ENCODE measurements at regions not wholly inside any gene's neighbourhood (a gene's known extent, or its start where the extent isn't known, plus 50 kb on each side); places are given as distances from the start of the nearest gene placed in this dataset.

DNA sequence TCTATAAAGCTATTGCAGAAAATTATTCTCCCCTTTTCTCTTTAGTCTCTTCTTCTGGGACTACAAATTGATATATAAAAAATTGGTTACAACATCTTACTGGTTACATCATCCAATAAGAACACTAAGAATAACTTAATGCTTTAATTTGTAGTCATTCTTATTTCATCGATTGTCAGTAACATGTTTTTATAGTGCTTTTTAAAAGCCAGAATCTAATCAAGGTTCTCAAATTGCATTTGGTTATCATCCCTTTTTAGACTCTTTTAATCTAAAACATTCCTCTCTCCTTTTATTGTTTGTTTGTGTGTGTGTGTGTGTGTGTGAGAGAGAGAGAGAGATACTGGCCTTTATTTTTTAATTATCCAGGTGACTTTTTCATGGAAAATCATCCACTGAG lies 377.1 kb upstream of the MEIS1 start:
- 0 to 100% (median 83%) methylated on average over 1 of the region's 1 CpG for WGBS, 10 experiments
- in situ Hi-C loops (cut with MboI; ENCODE audit: low pct_unique_long_range_greater_than_20kb in 2 of 9, low sequenced_read_pairs in 9 of 9, unreplicated experiment in 9 of 9) = no loop called here
- Histone ChIP-seq H3K4me3 (no peak overlapping the region), H3K27ac (no peak overlapping the region), H3K4me1 (replicated peaks in 1 of 2) (no peaks in the 10 kb centered on the region)
- ATAC-seq (replicated peaks in 6 of 8) = no peak

DNA sequence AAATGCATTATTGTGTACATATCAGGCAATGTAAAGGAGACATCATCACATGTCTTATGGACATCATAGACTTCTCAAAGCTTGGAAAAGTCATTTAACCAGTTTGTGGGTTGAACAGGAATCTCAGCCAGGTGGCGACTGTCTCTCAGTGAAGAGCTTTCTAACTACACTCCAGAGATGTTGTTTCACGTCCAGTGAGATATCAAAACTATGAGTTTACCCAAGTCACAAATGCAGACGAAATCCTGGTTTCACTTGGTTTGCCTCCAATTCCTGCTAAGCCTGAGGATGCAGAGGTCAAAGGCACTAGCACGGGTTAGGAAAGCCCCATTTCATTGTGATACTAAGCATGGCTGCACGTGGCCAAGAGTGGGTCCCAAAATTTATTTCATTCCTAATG lies 384.5 kb upstream of the MEIS1 start:
- WGBS, 10 experiments = 0 to 89% (median 60%) methylated on average over 1 to 5 of the region's 5 CpGs; no CpG with 5 or more reads in 1 of the 10 experiments

DNA sequence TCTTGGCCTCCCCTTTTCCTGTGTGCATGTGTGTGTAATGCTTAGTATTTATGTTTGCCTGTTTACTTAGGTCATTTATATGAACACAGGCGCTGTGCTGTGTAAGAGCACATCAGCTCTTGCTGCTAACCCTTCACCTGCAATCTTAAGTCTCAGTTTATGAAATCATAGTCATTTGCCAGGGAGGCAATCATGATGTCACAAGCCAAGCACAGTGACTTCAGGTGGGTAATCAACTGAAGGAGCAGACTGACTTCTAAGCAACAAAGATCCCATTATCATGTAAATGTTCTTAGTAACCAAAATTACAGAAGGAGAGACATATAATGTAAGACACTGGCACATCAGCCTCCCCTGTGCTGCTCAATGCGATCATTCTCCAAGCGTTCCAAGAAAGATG lies 386.3 kb upstream of the MEIS1 start:
- Histone ChIP-seq H3K4me1 (replicated peaks in 1 of 2) (no peaks in the 10 kb centered on the region), H3K4me3 (no peak overlapping the region), H3K27ac (no peak overlapping the region)
- in situ Hi-C loops (cut with MboI; ENCODE audit: low pct_unique_long_range_greater_than_20kb in 2 of 9, low sequenced_read_pairs in 9 of 9, unreplicated experiment in 9 of 9) = no loop called here
- ATAC-seq (replicated peaks in 6 of 8) = peak in 3 of 8 experiments; percentile 21 to 49 (median 37)
- 47 to 84% (median 80%) methylated on average over 1 to 3 of the region's 3 CpGs; no CpG with 5 or more reads in 3 of the 10 experiments for WGBS, 10 experiments

More for the DNA sequence above, 384.5 kb upstream of the MEIS1 start:
- ATAC-seq (replicated peaks in 6 of 8) = no peak
- no peak overlapping the region for H3K27ac ChIP-seq
- no peak overlapping the region for H3K4me3 ChIP-seq
- in situ Hi-C loops (cut with MboI; ENCODE audit: low pct_unique_long_range_greater_than_20kb in 2 of 9, low sequenced_read_pairs in 9 of 9, unreplicated experiment in 9 of 9) = no loop called here
- H3K4me1 ChIP-seq (replicated peaks in 1 of 2) = no peaks in the 10 kb centered on the region

DNA sequence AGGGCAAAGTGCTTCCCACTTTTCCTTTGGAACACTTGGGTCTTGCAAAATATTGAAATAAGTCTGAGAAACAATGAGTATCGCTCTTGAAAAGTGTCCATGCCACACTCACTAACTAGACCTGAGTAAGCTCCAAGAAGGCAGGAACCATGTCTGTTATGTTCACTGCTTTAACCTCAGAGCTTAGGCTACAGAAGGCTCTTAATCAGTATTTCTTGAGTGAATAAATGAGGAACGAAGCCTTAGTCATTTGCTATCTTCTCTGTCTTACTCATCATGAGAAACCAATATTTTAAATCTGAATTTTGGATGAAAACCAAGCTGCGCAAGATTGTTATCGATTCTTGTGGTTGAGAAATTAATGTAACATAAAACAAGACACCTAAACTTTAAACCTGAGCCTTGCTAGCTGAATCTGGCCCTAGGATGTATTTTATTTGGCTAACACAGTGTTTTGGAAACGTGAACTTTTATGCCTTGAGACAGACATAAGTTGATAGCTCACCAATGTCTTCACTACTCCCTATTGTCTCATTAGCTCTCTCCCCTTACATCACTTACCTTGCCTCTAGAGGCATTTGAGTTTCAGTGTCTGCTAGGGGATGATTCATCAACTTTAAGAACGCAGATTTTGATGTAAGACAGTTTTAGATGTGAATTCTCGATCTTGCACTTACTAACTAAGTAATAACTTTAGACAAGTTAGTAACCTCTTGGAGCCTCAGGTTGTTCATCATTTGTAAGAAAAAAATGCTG lies 392.8 kb upstream of the MEIS1 start:
- Histone ChIP-seq H3K4me3 (no peak overlapping the region), H3K4me1 (replicated peaks in 1 of 2) (peaks cover 2 to 16% of the 10 kb centered on the region in 2 donors), H3K27ac (no peak overlapping the region)
- 33 to 100% (median 86%) methylated on average over 2 to 7 of the region's 7 CpGs; no CpG with 5 or more reads in 1 of the 10 experiments for WGBS, 10 experiments
- in situ Hi-C loops (cut with MboI; ENCODE audit: low pct_unique_long_range_greater_than_20kb in 2 of 9, low sequenced_read_pairs in 9 of 9, unreplicated experiment in 9 of 9) = no loop called here
- ATAC-seq (replicated peaks in 6 of 8) = no peak

DNA sequence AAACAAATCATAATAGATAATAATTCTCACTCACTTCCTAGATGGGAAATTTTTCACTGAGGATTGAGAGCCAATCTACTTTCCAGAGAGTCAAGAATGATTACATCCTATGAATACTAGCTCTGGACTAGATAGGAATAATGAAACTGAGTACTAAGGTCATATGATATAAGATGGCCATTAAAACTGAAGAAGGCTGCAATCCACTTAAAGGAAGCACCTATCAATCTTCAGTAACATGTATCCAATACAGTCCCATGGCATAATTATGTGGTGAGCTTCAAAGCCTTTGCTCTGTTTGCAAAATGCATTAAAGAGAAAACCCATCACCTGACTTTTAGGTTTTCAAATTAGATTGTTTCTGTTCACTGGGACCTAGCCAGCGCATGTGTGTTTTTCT lies 398.0 kb upstream of the MEIS1 start:
- WGBS, 10 experiments = 36 to 100% (median 100%) methylated on average over 1 of the region's 1 CpG; no CpG with 5 or more reads in 2 of the 10 experiments
- ATAC-seq (replicated peaks in 6 of 8) = peak in 5 of 8 experiments; percentile 59 to 85 (median 82)
- Histone ChIP-seq H3K4me3 (no peak overlapping the region), H3K4me1 (replicated peaks in 1 of 2) (peaks cover 10 to 24% of the 10 kb centered on the region in 2 donors), H3K27ac (no peak overlapping the region)
- in situ Hi-C loops (cut with MboI; ENCODE audit: low pct_unique_long_range_greater_than_20kb in 2 of 9, low sequenced_read_pairs in 9 of 9, unreplicated experiment in 9 of 9) = no loop called here

DNA sequence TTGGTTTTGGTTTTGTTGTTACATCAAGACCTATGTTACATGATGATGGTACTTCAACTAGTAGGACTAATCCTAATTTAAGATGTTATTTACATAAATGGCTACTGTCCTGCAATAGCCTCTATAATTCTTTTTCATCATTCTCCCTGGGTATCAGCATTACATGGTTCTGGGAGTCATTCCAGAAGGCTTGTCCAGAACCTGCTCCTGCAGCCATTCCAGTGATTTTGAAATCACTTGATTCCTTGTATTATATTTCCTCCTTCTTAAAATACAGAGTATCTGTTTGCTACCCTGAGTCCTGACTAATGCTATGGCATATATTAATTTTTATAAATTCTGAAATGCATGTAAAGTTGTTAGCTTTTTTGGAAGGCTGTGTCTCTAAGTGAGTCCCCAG lies 400.5 kb upstream of the MEIS1 start:
- in situ Hi-C loops (cut with MboI; ENCODE audit: low pct_unique_long_range_greater_than_20kb in 2 of 9, low sequenced_read_pairs in 9 of 9, unreplicated experiment in 9 of 9) = no loop called here
- no peak overlapping the region for H3K4me3 ChIP-seq
- no peak overlapping the region for H3K27ac ChIP-seq
- ATAC-seq (replicated peaks in 6 of 8) = no peak
- peaks cover 10 to 24% of the 10 kb centered on the region in 2 donors for H3K4me1 ChIP-seq (replicated peaks in 1 of 2)

DNA sequence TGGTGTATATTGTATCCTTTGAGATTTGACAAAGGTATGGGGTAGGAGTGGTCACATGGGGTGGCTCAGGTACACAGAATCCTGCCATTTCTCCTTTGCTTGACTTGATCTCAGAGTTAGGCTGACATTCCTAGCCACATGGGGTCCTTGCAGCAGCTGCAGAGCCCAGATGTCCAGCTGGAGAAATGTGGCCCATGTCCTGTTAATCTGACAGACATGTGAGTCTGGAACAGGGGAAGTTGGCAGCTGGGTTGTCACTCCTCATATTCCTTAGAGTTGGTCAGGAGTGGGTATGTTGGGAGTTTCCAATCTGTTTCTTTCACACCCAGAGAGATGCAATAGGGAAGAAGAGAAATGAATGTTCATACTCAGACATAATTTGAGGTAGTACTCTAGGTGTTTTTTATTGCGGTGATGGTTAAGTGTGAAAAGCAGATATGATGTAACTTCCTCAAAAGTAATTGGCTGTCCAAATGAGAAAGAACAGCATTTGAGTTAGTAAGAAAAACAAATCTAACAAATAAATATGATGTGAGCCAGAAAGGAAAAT lies 402.6 kb upstream of the MEIS1 start:
- in situ Hi-C loops (cut with MboI; ENCODE audit: low pct_unique_long_range_greater_than_20kb in 2 of 9, low sequenced_read_pairs in 9 of 9, unreplicated experiment in 9 of 9) = no loop called here
- H3K4me3 ChIP-seq = no peak overlapping the region
- no peak for ATAC-seq (replicated peaks in 6 of 8)
- WGBS, 10 experiments = 45 to 100% (median 100%) methylated on average over 1 of the region's 1 CpG; no CpG with 5 or more reads in 1 of the 10 experiments
- no peak overlapping the region for H3K27ac ChIP-seq
- H3K4me1 ChIP-seq (replicated peaks in 1 of 2) = peaks cover 10 to 11% of the 10 kb centered on the region in 2 donors

DNA sequence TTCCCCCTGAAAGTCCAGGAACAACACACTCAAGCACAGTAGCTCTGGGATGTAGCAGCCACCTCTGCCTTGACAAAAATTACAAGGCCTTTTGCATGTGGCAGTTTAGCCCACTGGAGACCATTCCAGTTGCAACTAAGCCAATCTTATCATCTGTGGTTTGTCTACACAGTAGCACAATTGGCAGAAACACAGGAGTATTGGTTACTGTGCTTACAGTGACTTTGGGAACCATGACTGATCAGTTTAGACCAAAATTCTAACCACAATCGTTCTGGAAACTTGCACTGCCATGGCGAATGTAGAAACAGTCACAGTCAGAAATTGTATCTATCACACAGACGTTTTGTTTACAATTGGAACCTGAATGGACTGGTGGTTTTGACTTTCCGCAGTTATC lies 403.7 kb upstream of the MEIS1 start:
- H3K4me3 ChIP-seq = no peak overlapping the region
- peaks cover 0 to under 1% of the 10 kb centered on the region in 2 donors for H3K4me1 ChIP-seq (replicated peaks in 1 of 2)
- ATAC-seq (replicated peaks in 6 of 8) = no peak
- H3K27ac ChIP-seq = no peak overlapping the region
- 6 to 100% (median 46%) methylated on average over 1 to 4 of the region's 4 CpGs; no CpG with 5 or more reads in 3 of the 10 experiments for WGBS, 10 experiments
- in situ Hi-C loops (cut with MboI; ENCODE audit: low pct_unique_long_range_greater_than_20kb in 2 of 9, low sequenced_read_pairs in 9 of 9, unreplicated experiment in 9 of 9) = no loop called here

DNA sequence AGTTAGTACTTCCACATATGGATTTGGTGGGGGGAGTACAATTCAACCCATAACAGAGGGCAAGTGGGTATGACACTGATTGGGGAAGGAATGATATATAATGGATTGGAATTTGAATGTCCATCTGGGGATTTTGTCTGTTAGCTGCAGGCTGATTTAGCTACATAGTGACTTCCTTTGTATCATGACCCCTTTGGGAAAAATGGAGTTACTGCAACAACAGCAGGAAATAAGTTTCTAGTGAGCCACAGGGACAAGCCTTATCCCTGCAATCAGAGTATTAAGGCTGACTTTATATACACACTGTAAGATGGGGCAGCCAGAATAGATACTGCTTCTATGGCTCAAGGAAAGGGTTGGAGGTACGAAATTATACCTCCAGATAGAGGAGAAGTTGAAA lies 404.4 kb upstream of the MEIS1 start:
- no peak for ATAC-seq (replicated peaks in 6 of 8)
- Histone ChIP-seq H3K27ac (no peak overlapping the region), H3K4me3 (no peak overlapping the region), H3K4me1 (replicated peaks in 1 of 2) (no peaks in the 10 kb centered on the region)
- WGBS, 10 experiments = 0 to 100% (median 38%) methylated on average over 1 of the region's 1 CpG; no CpG with 5 or more reads in 2 of the 10 experiments
- in situ Hi-C loops (cut with MboI; ENCODE audit: low pct_unique_long_range_greater_than_20kb in 2 of 9, low sequenced_read_pairs in 9 of 9, unreplicated experiment in 9 of 9) = no loop called here

DNA sequence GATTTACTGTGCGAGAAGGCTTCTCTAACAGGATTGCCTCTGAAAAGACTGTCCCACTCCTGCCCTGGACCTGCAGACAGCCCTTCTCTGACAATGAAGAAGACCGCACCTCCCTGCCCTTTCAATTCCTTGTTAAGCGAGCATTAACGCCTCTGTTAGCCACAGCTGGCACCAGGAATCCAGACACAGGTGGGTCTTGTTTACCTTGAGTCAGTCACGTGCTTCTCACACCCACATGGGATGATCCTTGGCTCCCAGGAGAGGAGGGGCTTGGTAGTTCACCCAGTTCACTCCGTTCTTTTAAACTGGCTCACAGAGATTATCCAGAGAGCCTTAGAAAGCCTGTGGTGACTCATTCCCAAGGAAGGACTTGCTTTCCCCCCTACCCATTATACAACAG lies 410.5 kb upstream of the MEIS1 start:
- Histone ChIP-seq H3K4me1 (replicated peaks in 1 of 2) (peaks cover 0 to 8% of the 10 kb centered on the region in 2 donors), H3K4me3 (no peak overlapping the region), H3K27ac (no peak overlapping the region)
- 8 to 100% (median 76%) methylated on average over 1 to 5 of the region's 6 CpGs; no CpG with 5 or more reads in 5 of the 10 experiments for WGBS, 10 experiments
- in situ Hi-C loops (cut with MboI; ENCODE audit: low pct_unique_long_range_greater_than_20kb in 2 of 9, low sequenced_read_pairs in 9 of 9, unreplicated experiment in 9 of 9) = no loop called here
- no peak for ATAC-seq (replicated peaks in 6 of 8)

DNA sequence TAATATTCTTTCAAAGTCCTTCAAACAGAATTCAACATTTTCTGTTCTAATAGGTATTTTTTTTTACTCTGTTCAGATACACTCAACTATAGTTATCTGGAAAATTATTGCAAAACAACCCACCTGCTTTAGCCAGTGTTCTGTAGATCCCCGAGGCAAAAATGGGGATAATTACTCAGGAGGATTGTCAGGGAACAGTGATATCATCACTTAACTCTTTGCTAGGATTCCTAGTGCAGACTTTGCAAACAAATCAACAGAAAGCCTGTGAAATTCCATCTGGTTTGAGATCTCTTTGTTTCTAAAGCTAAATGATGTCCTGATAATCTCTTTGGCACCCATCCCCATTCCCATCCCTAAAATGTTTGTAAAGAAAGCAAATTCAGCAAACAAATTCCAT lies 413.6 kb upstream of the MEIS1 start:
- in situ Hi-C loops (cut with MboI; ENCODE audit: low pct_unique_long_range_greater_than_20kb in 2 of 9, low sequenced_read_pairs in 9 of 9, unreplicated experiment in 9 of 9) = no loop called here
- 0 to 67% (median 0%) methylated on average over 1 of the region's 1 CpG; no CpG with 5 or more reads in 2 of the 10 experiments for WGBS, 10 experiments
- peak in 5 of 8 experiments; percentile 43 to 61 (median 48) for ATAC-seq (replicated peaks in 6 of 8)
- Histone ChIP-seq H3K27ac (no peak overlapping the region), H3K4me1 (replicated peaks in 1 of 2) (peaks cover 0 to 8% of the 10 kb centered on the region in 2 donors), H3K4me3 (no peak overlapping the region)

DNA sequence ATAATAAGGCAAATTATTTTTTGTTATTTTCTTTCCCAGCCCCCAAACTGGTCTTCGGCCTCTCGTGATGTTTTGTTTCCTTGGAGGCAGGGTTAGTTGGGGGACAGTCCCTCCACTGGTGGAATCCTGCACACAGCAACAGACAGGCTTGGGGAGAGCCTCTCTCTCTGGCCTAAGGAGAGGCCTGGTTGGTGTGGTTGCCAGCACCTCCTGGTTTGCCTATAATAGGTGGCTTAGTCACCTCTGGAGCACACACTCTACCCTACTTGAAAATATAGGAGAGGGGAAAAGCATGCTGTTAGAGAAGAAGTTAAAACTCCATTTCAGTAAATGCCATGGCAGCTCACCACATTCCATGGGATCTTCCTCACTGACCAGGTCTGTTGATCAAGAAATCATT lies 417.2 kb upstream of the MEIS1 start:
- in situ Hi-C loops (cut with MboI; ENCODE audit: low pct_unique_long_range_greater_than_20kb in 2 of 9, low sequenced_read_pairs in 9 of 9, unreplicated experiment in 9 of 9) = no loop called here
- ATAC-seq (replicated peaks in 6 of 8) = no peak
- H3K4me1 ChIP-seq (replicated peaks in 1 of 2) = peaks cover 0 to 8% of the 10 kb centered on the region in 2 donors
- no peak overlapping the region for H3K4me3 ChIP-seq
- no peak overlapping the region for H3K27ac ChIP-seq
- WGBS, 10 experiments = 0 to 92% (median 67%) methylated on average over 1 to 2 of the region's 2 CpGs; no CpG with 5 or more reads in 5 of the 10 experiments

DNA sequence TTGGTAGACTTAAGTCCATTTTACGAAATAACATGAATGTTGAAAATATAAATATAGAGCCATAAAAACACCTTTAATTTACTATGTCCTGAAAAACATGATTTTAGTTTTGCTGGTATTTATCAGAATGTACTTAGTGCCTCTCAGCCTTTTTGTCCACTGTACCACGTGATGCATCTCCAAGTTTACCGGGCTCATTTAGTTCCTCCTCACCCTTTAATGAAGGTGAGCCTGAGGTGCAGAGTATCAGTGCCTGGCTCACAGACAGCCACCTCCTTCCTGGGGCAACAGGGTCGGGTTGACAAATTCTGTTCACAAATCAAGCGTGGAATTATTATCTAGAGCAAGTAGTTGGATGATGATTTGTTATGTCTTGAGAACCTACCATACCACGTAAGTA lies 420.5 kb upstream of the MEIS1 start:
- 42 to 100% (median 83%) methylated on average over 1 to 6 of the region's 6 CpGs; no CpG with 5 or more reads in 1 of the 10 experiments for WGBS, 10 experiments

DNA sequence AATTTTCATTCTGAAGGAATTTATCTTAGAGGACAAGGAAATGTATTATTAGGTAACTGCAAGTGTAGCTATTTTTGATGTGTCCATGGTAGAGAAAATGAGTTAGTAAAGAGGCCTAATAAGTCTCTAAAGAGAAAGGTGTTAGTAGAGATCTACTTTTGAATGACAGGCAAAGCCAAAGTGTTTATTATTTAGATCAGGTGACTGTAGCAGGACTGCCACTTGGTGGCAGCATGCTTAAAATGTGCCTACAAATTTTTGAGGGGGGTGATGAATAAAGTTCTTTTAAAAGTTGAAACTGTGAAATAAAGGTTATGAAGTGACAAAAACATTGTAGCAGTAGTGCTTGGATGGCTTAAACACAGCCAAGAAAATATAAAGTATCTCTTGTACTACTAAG lies 421.5 kb upstream of the MEIS1 start:
- H3K4me3 ChIP-seq = no peak overlapping the region
- in situ Hi-C loops (cut with MboI; ENCODE audit: low pct_unique_long_range_greater_than_20kb in 2 of 9, low sequenced_read_pairs in 9 of 9, unreplicated experiment in 9 of 9) = no loop called here

More for the DNA sequence above, 420.5 kb upstream of the MEIS1 start:
- Histone ChIP-seq H3K4me1 (replicated peaks in 1 of 2) (no peaks in the 10 kb centered on the region), H3K27ac (no peak overlapping the region), H3K4me3 (no peak overlapping the region)
- ATAC-seq (replicated peaks in 6 of 8) = no peak
- in situ Hi-C loops (cut with MboI; ENCODE audit: low pct_unique_long_range_greater_than_20kb in 2 of 9, low sequenced_read_pairs in 9 of 9, unreplicated experiment in 9 of 9) = no loop called here

More for the DNA sequence above, 421.5 kb upstream of the MEIS1 start:
- Histone ChIP-seq H3K27ac (no peak overlapping the region), H3K4me1 (replicated peaks in 1 of 2) (no peaks in the 10 kb centered on the region)
- ATAC-seq (replicated peaks in 6 of 8) = no peak

Data from motor neuron (in vitro differentiated cells).